ENCODE measurements at regions not wholly inside any gene's neighbourhood (a gene's known extent, or its start where the extent isn't known, plus 50 kb on each side); places are given as distances from the start of the nearest gene placed in this dataset.

DNA sequence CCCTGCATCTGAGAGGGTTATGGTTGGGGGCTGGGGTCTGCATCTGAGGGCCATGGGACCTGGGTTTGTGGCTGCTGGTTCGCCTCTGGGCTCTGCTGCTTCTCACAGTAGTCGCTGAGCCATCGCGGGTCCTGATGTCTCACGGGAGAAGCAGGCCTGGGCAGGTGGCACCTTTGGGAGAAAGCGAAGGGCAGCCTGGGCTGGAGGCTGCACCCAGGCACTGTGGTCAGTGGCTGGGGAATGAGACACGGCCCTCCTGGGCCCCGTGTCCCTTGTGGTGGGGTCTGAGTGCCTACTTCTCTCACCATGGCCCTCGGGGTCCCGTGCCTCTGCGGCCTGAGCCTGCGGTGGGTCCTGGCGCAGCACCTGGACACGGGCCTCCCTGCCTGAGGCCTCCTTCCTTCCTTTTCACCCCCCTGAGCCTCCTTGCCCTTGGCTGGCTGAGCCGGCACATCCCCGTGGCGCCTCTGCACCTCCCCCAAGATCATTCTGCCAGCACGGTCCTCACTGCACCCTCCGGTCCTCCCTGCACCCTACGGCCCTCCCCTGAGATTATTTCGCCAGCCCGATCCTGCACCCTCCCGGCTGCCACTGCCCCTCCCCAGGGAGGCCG, 206.0 kb downstream of the ERMARD start:
- POLR2A ChIA-PET = no interaction called here
- Mint-ChIP-seq H3K4me1 (peaks cover 13% of the 10 kb centered on the region), H3K27me3 (ENCODE audit: low read depth) (peaks cover 6% of the 10 kb centered on the region), H3K36me3 (no peaks in the 10 kb centered on the region), H3K27ac (no peak overlapping the region), H3K9me3 (peaks cover 7% of the 10 kb centered on the region), H3K4me3 (no peak overlapping the region)
- no peak for TF ChIP-seq ZBTB21 (CRISPR knock-in tag; IDR thresholded peaks at IDR 0.05; ENCODE audit: borderline replicate concordance)
- TF ChIP-seq, protein P1, sequence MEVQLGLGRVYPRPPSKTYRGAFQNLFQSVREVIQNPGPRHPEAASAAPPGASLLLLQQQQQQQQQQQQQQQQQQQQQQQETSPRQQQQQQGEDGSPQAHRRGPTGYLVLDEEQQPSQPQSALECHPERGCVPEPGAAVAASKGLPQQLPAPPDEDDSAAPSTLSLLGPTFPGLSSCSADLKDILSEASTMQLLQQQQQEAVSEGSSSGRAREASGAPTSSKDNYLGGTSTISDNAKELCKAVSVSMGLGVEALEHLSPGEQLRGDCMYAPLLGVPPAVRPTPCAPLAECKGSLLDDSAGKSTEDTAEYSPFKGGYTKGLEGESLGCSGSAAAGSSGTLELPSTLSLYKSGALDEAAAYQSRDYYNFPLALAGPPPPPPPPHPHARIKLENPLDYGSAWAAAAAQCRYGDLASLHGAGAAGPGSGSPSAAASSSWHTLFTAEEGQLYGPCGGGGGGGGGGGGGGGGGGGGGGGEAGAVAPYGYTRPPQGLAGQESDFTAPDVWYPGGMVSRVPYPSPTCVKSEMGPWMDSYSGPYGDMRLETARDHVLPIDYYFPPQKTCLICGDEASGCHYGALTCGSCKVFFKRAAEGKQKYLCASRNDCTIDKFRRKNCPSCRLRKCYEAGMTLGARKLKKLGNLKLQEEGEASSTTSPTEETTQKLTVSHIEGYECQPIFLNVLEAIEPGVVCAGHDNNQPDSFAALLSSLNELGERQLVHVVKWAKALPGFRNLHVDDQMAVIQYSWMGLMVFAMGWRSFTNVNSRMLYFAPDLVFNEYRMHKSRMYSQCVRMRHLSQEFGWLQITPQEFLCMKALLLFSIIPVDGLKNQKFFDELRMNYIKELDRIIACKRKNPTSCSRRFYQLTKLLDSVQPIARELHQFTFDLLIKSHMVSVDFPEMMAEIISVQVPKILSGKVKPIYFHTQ (CRISPR knock-in tag; IDR thresholded peaks at IDR 0.05) = no peak
- TF ChIP-seq, protein P2, sequence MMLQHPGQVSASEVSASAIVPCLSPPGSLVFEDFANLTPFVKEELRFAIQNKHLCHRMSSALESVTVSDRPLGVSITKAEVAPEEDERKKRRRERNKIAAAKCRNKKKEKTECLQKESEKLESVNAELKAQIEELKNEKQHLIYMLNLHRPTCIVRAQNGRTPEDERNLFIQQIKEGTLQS (CRISPR knock-in tag; conservative IDR thresholded peaks at IDR 0.05) = no peak
- TF ChIP-seq, protein P3, sequence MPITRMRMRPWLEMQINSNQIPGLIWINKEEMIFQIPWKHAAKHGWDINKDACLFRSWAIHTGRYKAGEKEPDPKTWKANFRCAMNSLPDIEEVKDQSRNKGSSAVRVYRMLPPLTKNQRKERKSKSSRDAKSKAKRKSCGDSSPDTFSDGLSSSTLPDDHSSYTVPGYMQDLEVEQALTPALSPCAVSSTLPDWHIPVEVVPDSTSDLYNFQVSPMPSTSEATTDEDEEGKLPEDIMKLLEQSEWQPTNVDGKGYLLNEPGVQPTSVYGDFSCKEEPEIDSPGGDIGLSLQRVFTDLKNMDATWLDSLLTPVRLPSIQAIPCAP (CRISPR knock-in tag; IDR thresholded peaks at IDR 0.05) = no peak
- no peak for TF ChIP-seq GABPB1 (CRISPR knock-in tag; IDR thresholded peaks at IDR 0.05)
- no peak for TF ChIP-seq MXD4 (CRISPR knock-in tag; IDR thresholded peaks at IDR 0.05; ENCODE audit: borderline replicate concordance)
- TF ChIP-seq ZNF416 (CRISPR knock-in tag; IDR thresholded peaks at IDR 0.05) = no peak
- no peak for TF ChIP-seq EMX1 (CRISPR knock-in tag; IDR thresholded peaks at IDR 0.05)
- TF ChIP-seq PRRX2 (CRISPR knock-in tag; IDR thresholded peaks at IDR 0.05) = no peak
- TF ChIP-seq, protein P4, sequence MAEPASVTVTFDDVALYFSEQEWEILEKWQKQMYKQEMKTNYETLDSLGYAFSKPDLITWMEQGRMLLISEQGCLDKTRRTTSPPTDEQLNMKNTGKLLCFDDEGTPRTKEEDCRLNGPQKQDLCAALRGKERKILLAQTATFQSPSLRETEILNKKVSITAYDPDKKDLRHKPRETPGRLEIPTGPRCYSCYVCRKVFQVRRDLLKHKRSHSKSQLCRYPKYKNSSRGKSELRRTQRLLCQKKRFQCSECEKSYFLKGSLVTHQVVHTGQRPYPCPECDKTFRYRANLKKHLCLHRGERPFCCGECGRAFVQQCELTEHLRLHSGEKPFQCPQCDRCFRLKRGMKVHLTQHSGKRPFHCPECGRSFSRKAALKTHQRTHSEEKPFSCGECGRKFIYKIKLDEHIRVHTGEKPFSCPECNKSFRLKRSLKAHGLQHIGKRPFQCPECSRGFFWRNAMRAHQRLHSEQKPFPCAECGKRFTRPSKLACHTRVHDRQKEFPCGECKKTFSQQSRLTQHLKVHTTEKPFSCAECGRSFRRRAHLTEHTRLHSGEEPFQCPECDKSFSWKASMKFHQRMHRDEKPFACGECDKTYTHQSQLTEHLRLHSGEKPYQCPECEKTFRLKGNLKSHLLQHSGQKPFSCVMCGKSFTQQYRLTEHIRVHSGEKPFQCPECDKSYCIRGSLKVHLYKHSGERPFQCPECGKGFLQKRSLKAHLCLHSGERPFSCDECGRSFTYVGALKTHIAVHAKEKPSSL (CRISPR knock-in tag; conservative IDR thresholded peaks at IDR 0.05) = no peak
- no peak for TF ChIP-seq TEAD4 (CRISPR knock-in tag; IDR thresholded peaks at IDR 0.05)
- TF ChIP-seq, protein P5, sequence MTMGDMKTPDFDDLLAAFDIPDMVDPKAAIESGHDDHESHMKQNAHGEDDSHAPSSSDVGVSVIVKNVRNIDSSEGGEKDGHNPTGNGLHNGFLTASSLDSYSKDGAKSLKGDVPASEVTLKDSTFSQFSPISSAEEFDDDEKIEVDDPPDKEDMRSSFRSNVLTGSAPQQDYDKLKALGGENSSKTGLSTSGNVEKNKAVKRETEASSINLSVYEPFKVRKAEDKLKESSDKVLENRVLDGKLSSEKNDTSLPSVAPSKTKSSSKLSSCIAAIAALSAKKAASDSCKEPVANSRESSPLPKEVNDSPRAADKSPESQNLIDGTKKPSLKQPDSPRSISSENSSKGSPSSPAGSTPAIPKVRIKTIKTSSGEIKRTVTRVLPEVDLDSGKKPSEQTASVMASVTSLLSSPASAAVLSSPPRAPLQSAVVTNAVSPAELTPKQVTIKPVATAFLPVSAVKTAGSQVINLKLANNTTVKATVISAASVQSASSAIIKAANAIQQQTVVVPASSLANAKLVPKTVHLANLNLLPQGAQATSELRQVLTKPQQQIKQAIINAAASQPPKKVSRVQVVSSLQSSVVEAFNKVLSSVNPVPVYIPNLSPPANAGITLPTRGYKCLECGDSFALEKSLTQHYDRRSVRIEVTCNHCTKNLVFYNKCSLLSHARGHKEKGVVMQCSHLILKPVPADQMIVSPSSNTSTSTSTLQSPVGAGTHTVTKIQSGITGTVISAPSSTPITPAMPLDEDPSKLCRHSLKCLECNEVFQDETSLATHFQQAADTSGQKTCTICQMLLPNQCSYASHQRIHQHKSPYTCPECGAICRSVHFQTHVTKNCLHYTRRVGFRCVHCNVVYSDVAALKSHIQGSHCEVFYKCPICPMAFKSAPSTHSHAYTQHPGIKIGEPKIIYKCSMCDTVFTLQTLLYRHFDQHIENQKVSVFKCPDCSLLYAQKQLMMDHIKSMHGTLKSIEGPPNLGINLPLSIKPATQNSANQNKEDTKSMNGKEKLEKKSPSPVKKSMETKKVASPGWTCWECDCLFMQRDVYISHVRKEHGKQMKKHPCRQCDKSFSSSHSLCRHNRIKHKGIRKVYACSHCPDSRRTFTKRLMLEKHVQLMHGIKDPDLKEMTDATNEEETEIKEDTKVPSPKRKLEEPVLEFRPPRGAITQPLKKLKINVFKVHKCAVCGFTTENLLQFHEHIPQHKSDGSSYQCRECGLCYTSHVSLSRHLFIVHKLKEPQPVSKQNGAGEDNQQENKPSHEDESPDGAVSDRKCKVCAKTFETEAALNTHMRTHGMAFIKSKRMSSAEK (CRISPR knock-in tag; IDR thresholded peaks at IDR 0.05; ENCODE audit: borderline replicate concordance) = no peak
- no peak for TF ChIP-seq CREB1 (CRISPR knock-in tag; IDR thresholded peaks at IDR 0.05)
- TF ChIP-seq, protein P6, sequence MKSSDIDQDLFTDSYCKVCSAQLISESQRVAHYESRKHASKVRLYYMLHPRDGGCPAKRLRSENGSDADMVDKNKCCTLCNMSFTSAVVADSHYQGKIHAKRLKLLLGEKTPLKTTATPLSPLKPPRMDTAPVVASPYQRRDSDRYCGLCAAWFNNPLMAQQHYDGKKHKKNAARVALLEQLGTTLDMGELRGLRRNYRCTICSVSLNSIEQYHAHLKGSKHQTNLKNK (CRISPR knock-in tag; IDR thresholded peaks at IDR 0.05) = no peak
- TF ChIP-seq ZNF423 (CRISPR knock-in tag; IDR thresholded peaks at IDR 0.05) = no peak
- no peak for TF ChIP-seq ZNF138 (CRISPR knock-in tag; conservative IDR thresholded peaks at IDR 0.05)
- no peak for TF ChIP-seq ZNF121 (CRISPR knock-in tag; IDR thresholded peaks at IDR 0.05)
- TF ChIP-seq SOX15 (CRISPR knock-in tag; IDR thresholded peaks at IDR 0.05) = no peak
- TF ChIP-seq, protein P7, sequence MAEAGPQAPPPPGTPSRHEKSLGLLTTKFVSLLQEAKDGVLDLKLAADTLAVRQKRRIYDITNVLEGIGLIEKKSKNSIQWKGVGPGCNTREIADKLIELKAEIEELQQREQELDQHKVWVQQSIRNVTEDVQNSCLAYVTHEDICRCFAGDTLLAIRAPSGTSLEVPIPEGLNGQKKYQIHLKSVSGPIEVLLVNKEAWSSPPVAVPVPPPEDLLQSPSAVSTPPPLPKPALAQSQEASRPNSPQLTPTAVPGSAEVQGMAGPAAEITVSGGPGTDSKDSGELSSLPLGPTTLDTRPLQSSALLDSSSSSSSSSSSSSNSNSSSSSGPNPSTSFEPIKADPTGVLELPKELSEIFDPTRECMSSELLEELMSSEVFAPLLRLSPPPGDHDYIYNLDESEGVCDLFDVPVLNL (CRISPR knock-in tag; IDR thresholded peaks at IDR 0.05; ENCODE audit: borderline replicate concordance, low read depth) = no peak
- TF ChIP-seq, protein P8, sequence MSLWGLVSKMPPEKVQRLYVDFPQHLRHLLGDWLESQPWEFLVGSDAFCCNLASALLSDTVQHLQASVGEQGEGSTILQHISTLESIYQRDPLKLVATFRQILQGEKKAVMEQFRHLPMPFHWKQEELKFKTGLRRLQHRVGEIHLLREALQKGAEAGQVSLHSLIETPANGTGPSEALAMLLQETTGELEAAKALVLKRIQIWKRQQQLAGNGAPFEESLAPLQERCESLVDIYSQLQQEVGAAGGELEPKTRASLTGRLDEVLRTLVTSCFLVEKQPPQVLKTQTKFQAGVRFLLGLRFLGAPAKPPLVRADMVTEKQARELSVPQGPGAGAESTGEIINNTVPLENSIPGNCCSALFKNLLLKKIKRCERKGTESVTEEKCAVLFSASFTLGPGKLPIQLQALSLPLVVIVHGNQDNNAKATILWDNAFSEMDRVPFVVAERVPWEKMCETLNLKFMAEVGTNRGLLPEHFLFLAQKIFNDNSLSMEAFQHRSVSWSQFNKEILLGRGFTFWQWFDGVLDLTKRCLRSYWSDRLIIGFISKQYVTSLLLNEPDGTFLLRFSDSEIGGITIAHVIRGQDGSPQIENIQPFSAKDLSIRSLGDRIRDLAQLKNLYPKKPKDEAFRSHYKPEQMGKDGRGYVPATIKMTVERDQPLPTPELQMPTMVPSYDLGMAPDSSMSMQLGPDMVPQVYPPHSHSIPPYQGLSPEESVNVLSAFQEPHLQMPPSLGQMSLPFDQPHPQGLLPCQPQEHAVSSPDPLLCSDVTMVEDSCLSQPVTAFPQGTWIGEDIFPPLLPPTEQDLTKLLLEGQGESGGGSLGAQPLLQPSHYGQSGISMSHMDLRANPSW (CRISPR knock-in tag; conservative IDR thresholded peaks at IDR 0.05; ENCODE audit: low read depth) = no peak
- no peak for DNase-seq (ENCODE audit: low spot score)
- no peak for ATAC-seq
- CTCF ChIA-PET = no interaction called here

Data from WTC11 (cell line).